Muscle layer of duodenum (tissue), 2 donors: ENCODE measurements at regions not wholly inside any gene's neighbourhood (a gene's known extent, or its start where the extent isn't known, plus 50 kb on each side); places are given as distances from the start of the nearest gene placed in this dataset.
"Not testable (repeated sequence)": the region's sequence is repeated elsewhere in the genome, so short reads cannot be mapped to it uniquely, and the experiment has no call there.

Source experiments
- H3K27ac ChIP-seq: one replicate; pipeline ENCODE4 v1.7.0; 2013; ENCODE audit warnings: mild to moderate bottlenecking, low read length
- H3K27me3 ChIP-seq: one replicate; pipeline ENCODE4 v1.7.0; 2013; ENCODE audit warnings: low read depth, mild to moderate bottlenecking, control low read depth, low read length
- H3K36me3 ChIP-seq, 2 donors: one replicate each; pipeline ENCODE4 v1.7.0; 2013; ENCODE audit warnings: low read length in 2 of 2, control low read depth in 1 of 2, mild to moderate bottlenecking in 1 of 2; ENCODE audit not compliant: insufficient read depth in 2 of 2, control insufficient read depth in 1 of 2
- H3K4me1 ChIP-seq, 2 donors: one replicate each; pipeline ENCODE4 v1.7.0; 2013; ENCODE audit warnings: low read length in 2 of 2, mild to moderate bottlenecking in 2 of 2, control low read depth in 1 of 2, moderate library complexity in 1 of 2; ENCODE audit not compliant: insufficient read depth in 2 of 2, control insufficient read depth in 1 of 2
- H3K4me3 ChIP-seq, 2 donors: one replicate each; pipeline ENCODE4 v1.7.0; 2013; ENCODE audit warnings: low read length in 2 of 2, low read depth in 1 of 2, mild to moderate bottlenecking in 1 of 2
- H3K9me3 ChIP-seq, 2 donors: one replicate each; pipeline ENCODE4 v1.7.0; 2013; ENCODE audit warnings: low read length in 2 of 2, control low read depth in 1 of 2, mild to moderate bottlenecking in 1 of 2; ENCODE audit not compliant: control insufficient read depth in 1 of 2
- donor health status: healthy.

DNA sequence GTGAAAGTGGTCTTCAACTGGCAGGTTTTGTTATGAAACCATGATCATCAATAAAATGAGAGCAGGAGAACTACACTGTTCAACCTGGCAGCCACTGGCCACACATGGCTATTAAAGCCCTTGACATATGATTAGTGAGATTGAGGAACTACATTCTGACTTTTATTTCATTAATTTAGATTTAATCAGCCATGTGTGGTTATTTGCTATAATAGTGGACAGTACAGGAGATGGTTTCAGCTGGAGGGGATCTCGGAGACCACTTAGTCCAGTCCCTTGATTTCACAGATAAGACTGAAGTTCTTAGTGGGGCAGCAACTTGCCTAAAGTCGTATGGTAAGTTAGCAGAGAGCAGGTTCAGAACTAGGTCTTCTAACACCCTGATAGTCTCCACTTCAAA is 111.7 kb upstream of the BMPER start:
- Histone ChIP-seq H3K27ac (no peak overlapping the region), H3K27me3 (no peaks in the 10 kb centered on the region), H3K4me1 (no peaks in the 10 kb centered on the region), H3K4me3 (no peak overlapping the region), H3K36me3 (no peaks in the 10 kb centered on the region), H3K9me3 (no peaks in the 10 kb centered on the region)

- Histone ChIP-seq H3K4me1 (no peaks in the 10 kb centered on the region), H3K27me3 (no peaks in the 10 kb centered on the region), H3K4me3 (no peak overlapping the region), H3K36me3 (no peaks in the 10 kb centered on the region), H3K27ac (no peak overlapping the region), H3K9me3 (no peaks in the 10 kb centered on the region)
These were observed 110.9 kb upstream of the BMPER start for GRCh38 chr7:33794419-33794818.

- Histone ChIP-seq H3K4me1 (no peaks in the 10 kb centered on the region), H3K27me3 (no peaks in the 10 kb centered on the region), H3K36me3 (no peaks in the 10 kb centered on the region), H3K4me3 (no peak overlapping the region), H3K27ac (no peak overlapping the region), H3K9me3 (no peaks in the 10 kb centered on the region)
These were observed 110.4 kb upstream of the BMPER start for GRCh38 chr7:33794959-33795358.

GRCh38 chr7:33796538-33796937 is 108.8 kb upstream of the BMPER start:
- Histone ChIP-seq H3K36me3 (no peaks in the 10 kb centered on the region), H3K27me3 (no peaks in the 10 kb centered on the region), H3K4me1 (no peaks in the 10 kb centered on the region), H3K9me3 (no peaks in the 10 kb centered on the region), H3K27ac (no peak overlapping the region), H3K4me3 (no peak overlapping the region)

- H3K27me3 ChIP-seq, H3K9me3 ChIP-seq: not testable (repeated sequence)
These were observed 107.8 kb upstream of the BMPER start for GRCh38 chr7:33797512-33797911.

DNA sequence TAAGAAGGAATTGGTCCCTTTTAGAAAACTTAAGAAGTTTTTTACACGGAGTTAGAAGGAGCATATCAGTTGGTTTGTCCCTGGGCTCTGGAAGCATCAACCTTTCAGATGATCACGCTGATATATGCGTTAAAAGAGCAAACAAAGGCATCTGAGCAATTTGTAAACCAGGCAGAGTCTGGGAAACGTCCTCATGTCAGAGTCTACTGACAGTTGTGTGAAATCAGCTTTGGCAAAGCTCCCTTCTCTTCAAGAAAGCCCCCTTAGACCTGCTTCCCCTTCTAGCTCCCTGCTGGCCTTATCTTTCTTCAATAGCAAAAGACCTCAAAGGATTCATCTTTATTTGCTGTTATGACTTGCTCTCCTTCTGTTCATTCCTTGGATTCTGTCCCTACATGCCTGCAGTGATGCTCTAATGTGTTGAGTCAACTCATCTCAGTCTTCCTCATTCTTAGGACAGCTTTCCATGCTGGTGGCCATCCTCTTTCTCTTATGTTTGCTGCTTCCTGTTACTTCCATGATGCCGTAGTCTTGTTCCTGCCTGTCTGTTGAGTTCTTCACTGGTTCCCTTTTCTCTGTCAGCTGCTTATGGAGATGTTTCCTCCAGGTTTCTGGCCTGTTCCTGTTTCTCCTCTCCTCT is 106.5 kb upstream of the BMPER start:
- Histone ChIP-seq H3K4me3 (no peak overlapping the region), H3K27ac (no peak overlapping the region), H3K27me3 (no peaks in the 10 kb centered on the region), H3K4me1 (no peaks in the 10 kb centered on the region), H3K36me3 (no peaks in the 10 kb centered on the region), H3K9me3 (no peaks in the 10 kb centered on the region)

More at GRCh38 chr7:33797512-33797911, 107.8 kb upstream of the BMPER start:
- not testable (repeated sequence) for H3K4me1 ChIP-seq, H3K36me3 ChIP-seq, H3K27ac ChIP-seq, H3K4me3 ChIP-seq

DNA sequence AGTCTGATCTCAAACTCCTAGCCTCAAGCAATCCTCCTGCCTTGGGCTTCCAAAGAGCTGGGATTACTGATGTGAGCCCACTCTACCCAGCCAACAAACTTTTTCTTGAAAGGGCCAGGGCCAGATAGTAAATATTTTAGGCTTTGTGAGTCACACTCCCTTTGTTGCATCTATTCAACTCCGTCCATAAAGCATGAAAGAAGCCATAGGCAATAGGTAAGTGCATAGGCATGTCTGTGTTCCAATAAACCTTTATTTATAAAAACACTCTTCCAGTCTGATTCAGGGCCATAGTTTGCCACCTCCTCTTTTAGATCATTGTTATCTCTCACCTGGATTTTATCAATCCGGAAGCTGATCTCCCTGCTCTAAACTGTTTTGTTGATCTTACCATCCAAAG is 105.6 kb upstream of the BMPER start:
- Histone ChIP-seq H3K9me3 (no peaks in the 10 kb centered on the region), H3K27ac (no peak overlapping the region), H3K4me3 (no peak overlapping the region), H3K4me1 (no peaks in the 10 kb centered on the region), H3K27me3 (no peaks in the 10 kb centered on the region), H3K36me3 (no peaks in the 10 kb centered on the region)

DNA sequence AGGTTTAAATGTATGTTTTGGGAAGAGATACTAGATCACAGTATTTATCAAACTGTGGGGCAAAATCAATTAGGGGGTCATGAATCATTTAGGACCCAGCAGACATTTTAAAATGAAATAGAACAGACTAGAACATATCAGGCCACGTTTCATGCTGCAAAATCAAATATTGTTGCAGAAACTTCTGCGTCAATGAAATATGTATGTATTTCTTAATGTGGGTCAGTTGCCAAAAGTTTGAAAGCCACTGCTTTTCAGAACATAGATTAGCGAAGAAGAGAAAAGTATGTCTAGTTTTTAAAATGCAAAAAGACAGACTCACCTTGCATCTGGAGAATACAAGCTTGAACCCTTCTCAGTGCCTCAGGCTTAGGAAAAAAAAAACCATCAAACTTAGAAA is 102.7 kb upstream of the BMPER start:
- H3K4me1 ChIP-seq = peaks cover 0 to 9% of the 10 kb centered on the region in 2 donors
- no peaks in the 10 kb centered on the region for H3K36me3 ChIP-seq
- no peaks in the 10 kb centered on the region for H3K9me3 ChIP-seq
- H3K27me3 ChIP-seq = no peaks in the 10 kb centered on the region
- no peak overlapping the region for H3K4me3 ChIP-seq
- H3K27ac ChIP-seq = no peak overlapping the region

DNA sequence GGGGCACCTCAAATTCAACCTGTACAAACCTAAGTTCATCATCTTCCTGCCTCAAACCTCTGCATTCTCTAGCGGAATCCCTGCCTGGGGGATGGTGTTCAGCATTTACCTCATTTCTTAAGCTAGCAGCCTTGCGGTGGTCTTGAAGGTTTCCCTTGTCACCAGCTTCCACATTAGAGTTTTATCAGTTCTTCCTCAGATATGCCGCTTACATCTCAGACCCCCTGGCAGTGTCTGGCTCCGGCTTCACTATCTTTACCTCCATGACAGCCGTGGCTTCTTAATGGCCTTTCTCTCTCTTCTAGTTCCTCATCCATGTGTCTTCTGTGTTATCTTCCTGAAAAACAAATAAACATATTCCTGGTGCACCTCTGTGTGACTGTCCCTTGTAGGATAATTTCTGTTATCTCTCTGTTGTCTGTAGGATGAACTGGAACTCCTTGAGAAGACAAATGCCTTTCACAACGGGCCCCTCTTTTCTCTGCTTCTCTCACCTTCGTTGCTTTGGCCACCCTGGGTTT is 101.1 kb upstream of the BMPER start:
- Histone ChIP-seq H3K9me3 (no peaks in the 10 kb centered on the region), H3K4me1 (peaks cover 0 to 9% of the 10 kb centered on the region in 2 donors), H3K27me3 (no peaks in the 10 kb centered on the region), H3K4me3 (no peak overlapping the region), H3K27ac (no peak overlapping the region), H3K36me3 (no peaks in the 10 kb centered on the region)

DNA sequence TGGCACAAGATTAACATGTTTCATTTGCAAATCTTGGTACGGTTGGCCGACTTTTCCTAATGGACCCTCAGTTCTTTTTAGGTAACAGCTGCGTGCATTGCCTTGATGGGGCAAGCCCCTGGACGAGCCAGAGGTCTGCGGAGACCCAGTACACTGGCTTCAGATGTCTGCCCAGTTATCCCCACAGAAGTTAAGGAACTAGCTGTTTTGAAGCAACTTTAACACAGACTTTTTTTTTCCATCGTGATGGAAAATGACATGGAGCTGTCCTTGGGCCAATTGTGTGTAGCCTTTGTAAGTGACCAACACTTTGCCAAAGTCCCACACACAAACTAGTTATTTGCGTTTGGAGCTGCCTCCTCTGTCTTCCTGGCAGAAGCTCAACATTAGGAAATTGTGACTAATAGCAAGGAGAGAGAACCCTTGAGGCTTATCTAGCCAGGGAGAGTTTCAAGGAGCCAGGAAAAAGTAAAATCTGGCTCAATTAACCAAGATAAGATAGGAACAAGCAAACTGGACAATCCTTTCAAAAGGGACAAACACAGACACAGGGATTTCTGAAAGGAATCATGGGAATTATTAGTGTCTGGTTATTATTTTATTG is 99.6 kb upstream of the BMPER start:
- no peaks in the 10 kb centered on the region for H3K36me3 ChIP-seq
- H3K27ac ChIP-seq = no peak overlapping the region
- no peak overlapping the region for H3K4me3 ChIP-seq
- H3K27me3 ChIP-seq = no peaks in the 10 kb centered on the region
- no peaks in the 10 kb centered on the region for H3K9me3 ChIP-seq
- peaks cover 0 to 9% of the 10 kb centered on the region in 2 donors for H3K4me1 ChIP-seq

DNA sequence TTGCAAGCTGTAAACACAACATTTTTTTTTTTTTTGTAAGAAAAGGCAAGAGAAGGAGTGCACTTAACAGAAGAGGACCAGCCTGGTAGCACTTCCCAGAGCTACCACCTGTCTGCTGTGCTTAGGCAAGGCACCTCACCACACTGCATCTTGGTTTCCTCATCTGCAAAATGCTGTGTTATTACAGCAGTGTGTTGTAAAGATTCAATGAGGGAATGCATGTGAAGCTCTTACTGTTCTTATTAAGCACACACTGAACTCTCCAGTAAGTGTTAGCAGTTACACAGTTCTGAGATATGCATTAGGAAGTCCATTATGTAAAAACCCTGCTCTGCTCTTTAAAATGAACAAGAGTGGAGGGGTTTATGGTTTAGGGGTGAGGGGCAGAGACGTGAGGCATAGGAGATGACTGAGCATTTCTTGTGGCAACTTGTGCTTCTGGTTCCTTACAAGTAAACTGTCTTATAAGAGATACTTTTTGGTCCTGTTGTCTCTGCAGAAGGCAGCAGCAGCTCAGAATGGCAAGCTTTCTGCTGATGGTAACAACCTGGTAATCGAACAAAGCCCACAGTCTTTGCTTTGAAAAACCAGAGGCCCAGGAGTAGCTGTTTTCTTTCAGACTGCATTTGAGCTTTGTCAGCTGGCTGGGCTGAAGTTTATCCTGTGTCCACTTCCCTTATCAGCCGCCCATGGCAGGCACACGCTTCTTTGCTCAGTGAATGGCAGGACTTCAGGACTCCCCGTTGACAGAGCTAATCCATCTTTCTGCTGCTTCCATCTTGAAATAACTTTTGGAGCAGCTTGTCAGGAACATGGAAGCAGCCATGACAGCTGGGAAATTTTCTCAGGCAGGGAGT is 98.8 kb upstream of the BMPER start:
- Histone ChIP-seq H3K27me3 (no peaks in the 10 kb centered on the region), H3K36me3 (no peaks in the 10 kb centered on the region), H3K4me1 (peaks cover 0 to 9% of the 10 kb centered on the region in 2 donors), H3K4me3 (no peak overlapping the region), H3K9me3 (no peaks in the 10 kb centered on the region), H3K27ac (no peak overlapping the region)
